Renal cortical epithelial cell (primary cell): ENCODE measurements at regions not wholly inside any gene's neighbourhood (a gene's known extent, or its start where the extent isn't known, plus 50 kb on each side); places are given as distances from the start of the nearest gene placed in this dataset.
"Not testable (repeated sequence)": the region's sequence is repeated elsewhere in the genome, so short reads cannot be mapped to it uniquely, and the experiment has no call there.

Experiments
- DNase-seq: peaks from one replicate; pipeline ENCODE4 v3.0.0-alpha.2; 2011; ENCODE audit warnings: low read depth

DNA sequence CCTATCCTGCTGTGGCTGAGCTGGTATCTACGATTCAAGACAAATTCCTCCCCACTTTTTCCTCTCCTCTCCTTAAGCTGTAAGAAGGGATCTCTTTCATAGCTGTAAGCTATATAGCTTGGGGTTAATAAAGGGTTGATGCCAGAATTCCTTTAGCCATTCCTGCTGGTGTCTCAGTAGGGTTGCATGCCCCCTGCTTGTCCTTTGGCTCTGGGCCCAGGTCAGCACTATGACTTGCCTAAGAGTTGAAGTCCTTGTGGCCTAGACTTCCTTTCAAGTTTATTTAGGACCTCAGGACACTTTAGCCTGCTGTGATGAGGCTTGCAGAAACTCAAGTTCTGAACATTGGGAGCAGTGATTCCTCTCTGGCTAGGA lies 270.0 kb downstream of the AMY1C start:
- no peak for DNase-seq

DNA sequence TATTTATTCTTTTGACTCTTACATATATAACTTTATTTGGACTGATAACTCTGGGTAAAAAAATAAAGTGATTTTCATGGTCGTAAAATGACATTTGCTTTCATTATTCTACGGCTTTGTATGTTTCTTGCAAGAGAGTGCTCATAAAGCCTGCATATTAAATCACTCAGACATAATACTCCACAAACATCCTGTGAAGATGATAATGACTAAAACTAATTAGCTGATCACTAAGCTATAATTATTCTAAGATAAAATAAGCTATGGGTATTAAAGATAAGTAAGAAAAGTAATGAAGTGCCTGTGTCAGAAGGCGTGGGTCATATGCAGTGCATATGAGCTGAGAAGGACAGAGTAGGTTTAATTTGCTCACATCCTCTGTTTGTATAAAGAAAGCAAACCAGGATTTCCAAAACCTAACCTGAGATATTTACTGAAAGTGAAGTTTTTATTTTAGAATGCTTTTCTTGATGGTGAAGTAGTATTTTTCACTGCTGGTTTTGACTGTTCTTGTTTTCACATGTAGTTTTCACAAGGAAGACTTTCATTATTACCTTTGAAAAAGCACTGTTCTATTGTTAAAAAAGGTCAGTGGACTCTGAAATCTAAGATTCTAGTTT lies 278.8 kb downstream of the AMY1C start:
- DNase-seq = no peak

DNA sequence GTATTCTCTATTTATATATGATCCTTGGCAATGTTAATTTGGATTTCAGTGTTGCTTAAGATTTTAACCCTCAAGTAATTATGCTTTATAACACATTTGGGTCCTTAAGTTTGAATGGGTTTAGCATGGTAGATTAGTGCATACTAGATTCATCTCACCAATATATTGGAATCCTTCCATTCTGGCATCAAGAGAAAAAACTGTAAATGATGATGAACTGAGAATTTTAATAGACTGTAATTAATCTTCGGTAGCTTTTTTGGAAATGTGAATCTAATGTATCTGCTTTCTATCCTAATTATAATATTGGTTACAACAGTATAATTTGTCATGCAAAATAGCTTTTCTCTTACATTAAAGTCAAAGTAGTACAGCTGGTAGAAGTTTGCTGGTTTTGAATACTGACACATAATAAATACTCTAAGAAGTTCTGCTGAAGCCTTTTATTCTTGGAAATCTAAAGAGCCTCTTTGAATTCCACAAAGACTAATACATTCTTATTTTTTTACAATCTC lies 279.8 kb downstream of the AMY1C start:
- no peak for DNase-seq

DNA sequence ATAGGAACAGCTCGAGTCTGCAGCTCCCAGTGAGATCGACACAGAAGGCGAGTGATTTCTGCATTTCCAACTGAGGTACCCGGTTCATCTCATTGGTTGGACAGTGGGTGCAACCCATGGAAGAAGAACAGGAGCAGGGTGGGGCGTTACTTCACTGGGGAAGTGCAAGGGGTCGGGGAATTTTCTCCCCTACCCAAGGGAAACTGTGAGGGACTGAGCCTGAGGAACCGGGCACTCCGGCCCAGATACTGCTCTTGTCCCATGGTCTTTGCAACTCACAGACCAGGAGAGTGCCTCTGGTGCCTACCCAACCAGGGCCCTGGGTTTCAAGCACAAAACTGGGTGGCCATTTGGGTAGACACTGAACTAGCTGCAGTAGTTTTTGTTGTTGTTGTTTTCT lies 307.1 kb downstream of the AMY1C start:
- no peak for DNase-seq

DNA sequence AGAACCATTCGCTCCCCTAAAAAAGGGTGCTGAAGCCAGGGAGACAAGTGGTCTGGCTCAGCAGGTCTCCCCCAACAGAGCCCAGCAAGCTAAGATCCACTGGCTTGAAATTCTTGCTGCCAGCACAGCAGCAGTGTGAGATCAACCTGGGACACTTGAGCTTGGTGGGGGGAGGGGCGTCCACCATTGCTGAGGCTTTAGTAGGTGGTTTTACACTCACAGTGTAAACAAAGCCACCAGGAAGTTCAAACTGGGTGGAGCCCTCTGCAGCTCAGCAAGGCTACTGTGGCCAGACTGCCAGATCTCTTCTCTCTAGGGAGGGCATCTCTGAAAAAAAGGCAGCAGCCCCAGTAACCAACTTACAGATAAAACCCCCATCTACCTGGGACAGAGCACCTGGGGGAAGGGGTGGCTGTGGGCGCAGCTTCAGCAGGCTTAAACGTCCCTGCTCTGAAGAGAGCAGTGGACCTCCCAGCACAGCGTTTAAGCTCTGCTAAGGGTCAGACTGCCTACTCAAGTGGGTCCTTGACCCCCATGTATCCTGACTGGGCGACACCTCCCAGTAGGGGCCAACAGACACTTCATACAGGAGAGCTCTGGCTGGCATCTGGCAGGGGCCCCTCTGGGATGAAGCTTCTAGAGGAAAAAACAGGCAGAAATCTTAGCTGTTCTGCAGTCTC lies 307.7 kb downstream of the AMY1C start:
- not testable (repeated sequence) for DNase-seq

DNA sequence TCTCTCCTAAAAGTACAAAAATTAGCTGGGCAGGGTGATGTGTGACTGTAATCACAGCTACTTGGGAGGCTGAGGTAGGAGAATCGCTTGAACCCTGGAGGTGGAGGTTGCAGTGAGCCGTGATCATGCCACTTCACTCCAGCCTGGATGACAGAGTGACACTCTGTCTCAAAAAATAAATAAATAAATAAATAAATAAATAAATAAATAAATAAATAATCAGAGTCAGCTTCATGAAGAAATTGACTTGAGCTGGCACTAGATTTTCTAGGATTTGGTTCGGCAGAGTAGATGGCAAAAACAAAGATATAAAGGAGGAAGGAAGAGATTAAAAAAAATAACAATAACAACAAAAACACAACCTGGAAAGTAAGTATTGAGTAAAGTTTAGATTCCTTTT lies 311.9 kb downstream of the AMY1C start:
- not testable (repeated sequence) for DNase-seq

DNA sequence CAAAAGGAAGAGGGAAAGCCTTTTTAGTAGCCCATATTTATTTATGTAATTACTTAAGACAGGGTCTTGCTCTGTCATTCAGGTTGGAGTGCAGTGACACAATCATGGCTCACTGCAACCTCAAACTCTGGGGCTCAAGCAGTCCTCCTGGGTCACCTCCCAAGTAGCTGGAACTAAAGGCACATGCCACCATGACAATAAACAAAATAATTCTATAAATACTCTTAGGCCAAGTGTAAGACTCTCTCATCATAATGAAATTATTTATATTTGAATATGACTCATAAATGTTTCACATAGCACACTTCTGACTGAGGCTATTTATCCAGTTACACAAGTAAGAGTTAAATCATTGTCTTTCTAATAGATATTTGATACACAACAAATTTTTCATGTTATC lies 314.7 kb downstream of the AMY1C start:
- no peak for DNase-seq

DNA sequence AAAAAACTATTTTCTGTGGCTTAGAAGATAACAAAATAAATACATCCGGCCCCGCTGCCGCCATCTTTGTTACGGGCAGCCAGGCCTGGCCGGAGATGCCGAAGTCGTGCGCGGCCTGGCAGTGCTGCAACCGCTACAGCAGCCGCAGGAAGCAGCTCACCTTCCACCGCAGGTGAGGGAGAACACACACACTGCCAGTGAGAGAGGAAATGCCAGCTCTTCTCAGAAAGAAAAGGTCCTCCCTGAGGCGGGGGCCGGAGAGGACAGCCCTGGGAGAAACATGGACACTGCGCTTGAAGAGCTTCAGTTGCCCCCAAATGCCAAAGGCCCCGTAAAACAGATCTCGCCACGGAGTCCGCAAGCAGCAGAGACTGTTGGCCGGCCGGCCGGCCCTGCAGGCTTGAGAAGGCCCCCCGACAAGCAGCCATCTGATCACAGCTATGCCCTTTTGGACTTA lies 323.2 kb downstream of the AMY1C start:
- DNase-seq = no peak

DNA sequence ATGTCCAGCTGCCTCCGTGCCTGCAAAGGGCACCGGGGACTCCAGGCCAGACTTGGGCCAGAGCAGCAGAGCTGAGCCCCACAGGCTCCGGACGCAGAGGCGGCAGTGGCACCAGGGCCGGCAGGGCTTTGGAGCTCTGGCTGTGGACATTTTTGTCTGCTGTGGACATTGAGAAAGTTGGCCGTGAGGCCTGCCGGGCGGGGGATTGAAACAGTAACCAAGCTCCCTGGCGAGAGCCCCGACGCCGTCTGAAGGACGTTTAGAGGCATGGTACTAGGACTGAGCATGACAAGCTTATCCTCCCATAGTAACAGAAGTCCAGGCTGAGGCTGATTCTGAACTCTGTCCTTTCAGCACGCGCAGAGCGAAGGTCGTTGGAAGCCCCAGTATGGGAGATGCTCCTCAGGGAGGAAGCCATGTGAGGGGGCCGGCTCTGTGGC lies 323.8 kb downstream of the AMY1C start:
- no peak for DNase-seq

DNA sequence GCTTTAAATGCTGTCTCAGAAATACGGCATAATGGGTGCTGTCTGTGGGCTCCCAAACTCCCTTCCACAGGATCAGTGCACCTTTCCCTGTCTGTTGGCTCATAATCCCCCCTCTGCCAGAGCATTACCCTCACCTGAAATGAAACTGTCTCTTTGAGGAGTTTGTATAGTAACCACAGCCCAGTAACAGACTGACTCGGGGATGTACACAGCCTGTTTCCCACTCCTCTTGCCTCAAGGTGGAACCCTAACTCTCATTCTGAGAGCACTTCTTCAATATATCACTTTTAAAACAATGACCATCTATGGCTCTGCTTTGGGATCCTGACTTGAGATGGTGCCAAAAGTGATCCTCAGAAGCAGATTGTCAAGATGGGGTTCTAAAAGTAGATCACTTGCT lies 332.5 kb downstream of the AMY1C start:
- DNase-seq = no peak

DNA sequence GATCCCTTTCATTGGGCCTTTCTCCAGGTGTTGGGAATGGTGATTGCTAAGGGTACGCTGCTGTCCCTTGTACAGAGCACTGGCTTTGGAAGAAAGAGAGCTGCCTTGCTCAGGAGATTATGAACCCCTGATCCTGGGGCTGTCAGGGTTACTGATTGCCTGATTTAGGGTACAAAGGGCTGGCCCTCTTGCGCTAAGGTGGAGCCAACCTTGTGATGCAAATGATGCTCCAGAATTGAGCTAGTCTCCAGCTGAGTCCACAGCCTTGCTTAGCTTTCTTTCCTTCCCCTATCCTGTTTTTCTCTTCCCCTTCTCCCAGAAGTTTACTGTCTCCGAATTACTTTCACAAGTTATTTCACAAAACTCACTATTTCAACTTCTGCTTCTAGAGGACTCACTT lies 334.7 kb downstream of the AMY1C start:
- DNase-seq = no peak

DNA sequence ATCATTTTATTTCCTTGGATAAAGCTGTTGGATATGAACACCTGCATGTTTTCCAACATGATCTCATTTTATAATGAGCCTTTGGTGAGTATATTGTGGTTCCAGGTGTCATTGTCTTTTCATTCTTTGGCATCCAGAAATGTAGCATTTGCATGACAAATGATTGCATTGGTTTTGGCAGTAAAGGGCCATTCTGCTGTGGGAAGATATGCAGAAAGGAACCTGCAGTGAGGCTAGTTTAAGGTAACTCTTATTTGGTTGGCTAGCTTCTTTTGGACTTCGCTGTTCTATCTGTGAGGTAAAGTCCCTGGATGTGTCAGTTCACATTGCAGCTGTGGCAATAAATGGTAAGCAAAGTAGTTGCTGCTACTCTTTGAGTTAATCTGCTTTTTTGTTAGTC lies 343.0 kb downstream of the AMY1C start:
- no peak for DNase-seq

DNA sequence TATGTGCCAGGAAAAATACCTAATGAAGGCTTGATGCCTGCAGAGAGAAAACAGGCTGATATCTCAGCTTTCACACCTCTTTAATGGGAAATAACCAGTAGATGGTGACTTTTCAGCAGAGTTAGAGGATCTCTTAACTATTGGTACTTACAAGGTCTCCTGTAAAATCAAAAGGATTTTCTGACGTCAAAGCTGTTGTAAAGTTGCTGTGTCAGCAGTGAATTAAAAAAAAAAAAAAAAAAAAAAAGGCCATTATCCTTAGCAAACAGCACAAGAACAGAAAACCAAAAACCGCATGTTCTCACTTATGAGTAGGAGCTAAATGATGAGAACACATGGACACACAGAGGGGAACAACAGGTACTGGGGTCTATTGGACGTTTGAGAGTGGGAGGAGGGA lies 349.1 kb downstream of the AMY1C start:
- DNase-seq = no peak

DNA sequence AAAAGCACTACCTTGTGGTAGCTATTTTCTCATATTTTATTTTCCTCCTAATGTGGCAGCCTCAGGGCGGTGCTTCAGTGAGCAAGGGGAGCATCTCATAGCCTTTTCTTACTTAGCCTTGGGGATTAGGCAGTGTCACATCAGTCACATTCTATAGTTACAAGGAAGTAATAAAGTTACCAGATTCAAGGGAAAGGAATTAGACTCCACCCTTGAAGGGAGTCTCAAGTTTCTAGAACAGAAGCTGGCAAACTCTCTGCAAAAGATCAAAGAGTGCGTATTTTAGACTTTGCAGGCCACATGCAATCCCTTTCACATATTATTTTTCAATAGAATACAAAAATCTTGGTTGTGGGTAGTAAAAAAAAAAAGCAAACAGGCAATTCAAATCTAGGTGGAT lies 350.4 kb downstream of the AMY1C start:
- DNase-seq = no peak

DNA sequence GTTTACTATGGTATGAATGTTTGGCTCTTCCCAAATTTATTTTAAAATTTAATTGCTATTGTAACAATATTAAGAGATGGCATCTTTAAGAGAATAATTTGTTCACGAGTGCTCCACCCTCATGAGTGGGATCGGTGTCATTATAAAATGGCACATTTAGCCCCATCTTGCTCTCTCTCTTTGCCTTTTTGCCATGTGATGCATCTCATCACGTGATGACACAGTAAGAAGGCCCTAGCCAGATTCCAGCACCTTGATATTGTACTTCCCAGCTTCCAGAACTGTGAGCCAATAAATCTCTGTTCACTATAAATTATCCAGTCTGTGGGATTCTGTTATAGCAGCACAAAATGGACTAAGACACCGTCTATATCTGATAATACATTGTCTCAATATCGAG lies 355.8 kb downstream of the AMY1C start:
- DNase-seq = no peak

DNA sequence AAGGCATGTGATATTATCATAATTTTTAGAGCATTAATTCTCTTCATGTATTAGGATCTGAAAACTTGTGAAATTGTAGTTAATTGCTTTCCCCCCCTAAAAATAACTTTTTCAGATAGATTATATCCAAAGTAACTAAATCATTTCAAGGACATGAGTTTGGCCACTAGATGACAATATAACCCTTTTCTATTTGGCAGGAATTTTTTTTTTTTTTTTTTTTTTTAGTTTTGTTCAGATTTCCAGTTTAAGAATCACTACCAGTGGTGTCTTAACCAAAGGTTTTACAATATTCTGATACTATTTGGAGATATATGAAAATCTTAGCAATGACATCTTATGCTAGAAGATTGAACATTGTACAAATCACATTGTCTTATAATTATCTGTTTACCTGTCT lies 370.8 kb downstream of the AMY1C start:
- DNase-seq = no peak

DNA sequence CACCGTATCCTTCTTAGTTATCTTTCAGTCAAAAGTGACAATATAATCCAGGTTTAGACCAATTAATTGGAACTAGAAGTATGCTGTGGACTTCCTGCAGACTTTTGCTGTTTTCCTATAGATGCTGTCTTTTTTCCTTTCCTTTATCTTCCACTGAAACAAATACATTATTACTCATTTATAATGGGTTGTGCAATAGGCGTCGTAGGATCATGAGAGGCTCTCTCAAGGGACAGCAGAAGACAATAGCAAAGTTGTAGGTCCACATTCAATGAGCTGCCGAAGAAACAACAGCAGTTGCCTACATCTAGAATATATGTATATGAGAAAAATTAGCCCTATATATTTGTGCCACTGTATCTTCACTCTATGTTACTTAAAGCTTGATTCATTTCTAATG lies 371.6 kb downstream of the AMY1C start:
- no peak for DNase-seq

DNA sequence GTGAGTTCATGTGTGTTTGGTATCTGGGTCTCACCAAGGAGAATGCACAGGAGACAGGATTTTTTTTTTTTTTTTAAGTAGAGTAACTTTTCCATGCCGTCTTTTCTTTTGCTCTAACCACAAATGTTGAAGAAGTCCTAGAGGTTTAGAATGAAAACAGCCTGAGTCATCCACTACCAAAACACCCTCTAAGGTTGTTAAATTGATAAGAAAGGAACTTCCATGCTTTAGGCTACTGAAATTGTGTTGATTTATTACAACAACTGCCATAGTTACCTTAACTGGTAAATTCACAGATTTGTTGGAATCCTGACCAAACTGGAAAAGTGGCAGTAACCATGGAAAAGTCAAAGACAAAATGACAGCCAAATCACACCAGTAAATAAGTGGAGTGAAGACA lies 375.6 kb downstream of the AMY1C start:
- no peak for DNase-seq

DNA sequence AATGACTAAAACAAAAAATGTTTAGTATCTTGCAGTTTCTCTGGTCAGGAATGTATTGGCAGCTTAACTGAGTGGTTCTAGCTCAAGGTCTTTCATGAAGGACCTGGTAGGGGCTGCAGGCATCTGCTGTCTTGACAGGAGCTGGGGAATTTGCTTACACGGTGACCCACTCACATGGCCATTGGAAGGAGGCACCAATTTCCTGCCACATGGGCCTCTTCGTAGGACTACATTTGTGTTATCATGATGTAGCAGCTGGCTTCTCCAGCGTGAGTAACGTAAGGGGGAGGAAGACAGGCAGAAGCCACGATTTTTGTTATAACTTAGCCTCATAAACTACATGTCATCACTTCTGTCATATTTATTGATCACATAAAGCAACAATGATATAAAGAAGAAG lies 376.3 kb downstream of the AMY1C start:
- DNase-seq = no peak

DNA sequence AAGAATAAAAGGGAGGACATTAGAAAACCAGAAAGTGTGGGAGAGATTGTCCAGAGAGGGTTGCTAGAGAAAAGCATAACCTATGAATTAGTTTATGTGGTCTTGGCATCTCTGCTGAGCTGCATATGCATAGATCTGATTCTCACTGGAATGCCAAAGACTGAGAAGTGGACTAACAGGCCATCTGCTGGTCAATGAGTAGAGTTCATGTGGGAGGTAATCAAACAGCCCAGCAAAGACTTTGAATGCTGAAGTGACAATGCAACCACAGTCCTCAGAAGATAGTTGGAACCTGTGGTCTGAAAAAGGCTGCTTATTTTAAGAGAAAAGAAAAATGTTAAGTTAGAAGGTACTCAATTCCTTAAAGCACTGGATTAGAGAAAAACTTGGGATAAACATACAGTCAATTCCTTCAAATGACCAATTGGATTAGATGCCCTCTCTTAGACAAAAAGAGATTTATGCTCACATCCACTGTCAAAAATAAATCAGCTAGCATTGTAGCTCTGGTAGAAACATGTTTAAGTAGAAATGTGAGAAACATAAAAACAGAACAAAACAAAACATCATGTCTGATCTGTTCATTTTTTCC lies 382.8 kb downstream of the AMY1C start:
- no peak for DNase-seq

DNA sequence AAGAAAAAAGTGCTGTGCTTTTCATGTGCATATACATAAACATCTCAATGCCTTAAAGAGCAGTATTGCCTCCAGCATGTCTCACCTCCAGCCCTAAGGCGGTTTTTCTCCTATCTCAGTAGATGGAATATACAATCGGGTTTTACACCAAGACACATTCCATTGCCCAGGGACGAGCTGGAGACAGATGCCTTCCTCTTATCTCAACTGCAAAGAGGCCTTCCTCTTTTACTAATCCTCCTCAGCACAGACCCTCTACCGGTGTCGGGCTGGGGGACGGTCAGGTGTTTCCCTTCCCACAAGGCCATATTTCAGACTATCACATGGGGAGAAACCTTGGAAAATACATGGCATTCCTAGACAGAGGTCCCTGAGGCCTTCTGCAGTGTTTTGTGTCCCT lies 385.3 kb downstream of the AMY1C start:
- DNase-seq = not testable (repeated sequence)

DNA sequence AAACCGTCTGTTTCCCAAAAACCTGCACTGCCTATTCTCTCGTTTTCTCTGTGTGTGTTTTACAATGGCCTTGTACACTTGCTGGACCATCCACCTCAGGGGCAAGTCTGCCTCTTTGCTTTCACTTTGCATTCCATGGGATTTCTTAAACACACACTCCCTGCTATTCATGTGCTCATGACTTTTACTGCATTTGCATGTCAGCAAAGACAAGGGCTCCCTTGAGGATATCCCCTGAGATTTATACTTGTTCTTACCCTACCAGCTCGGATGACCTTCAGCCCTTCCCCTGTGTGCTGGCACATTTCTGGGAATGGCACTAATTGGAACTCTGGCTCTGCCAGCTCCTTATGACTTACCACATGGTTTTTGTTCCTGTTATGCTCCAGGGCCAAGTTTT lies 386.9 kb downstream of the AMY1C start:
- no peak for DNase-seq

DNA sequence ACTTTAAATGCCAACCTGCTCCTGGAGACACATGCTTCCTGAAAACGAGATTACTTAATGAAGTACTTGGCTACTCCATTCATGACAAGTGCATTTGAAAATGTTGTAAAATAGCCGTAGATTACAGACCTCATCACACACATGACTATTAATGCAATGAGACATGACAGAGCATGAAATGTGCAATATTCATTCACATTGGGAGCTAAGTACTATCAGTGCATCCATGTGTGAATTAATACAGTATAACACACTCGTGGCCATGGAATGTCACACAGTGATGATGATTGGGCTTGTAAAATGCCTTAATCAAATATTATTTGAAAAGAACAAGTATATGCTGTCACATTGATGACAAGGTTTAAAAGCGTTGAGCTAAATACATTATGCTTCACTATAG lies 407.0 kb downstream of the AMY1C start:
- DNase-seq = no peak
